ENCODE measurements at regions not wholly inside any gene's neighbourhood (a gene's known extent, or its start where the extent isn't known, plus 50 kb on each side); places are given as distances from the start of the nearest gene placed in this dataset.

DNA sequence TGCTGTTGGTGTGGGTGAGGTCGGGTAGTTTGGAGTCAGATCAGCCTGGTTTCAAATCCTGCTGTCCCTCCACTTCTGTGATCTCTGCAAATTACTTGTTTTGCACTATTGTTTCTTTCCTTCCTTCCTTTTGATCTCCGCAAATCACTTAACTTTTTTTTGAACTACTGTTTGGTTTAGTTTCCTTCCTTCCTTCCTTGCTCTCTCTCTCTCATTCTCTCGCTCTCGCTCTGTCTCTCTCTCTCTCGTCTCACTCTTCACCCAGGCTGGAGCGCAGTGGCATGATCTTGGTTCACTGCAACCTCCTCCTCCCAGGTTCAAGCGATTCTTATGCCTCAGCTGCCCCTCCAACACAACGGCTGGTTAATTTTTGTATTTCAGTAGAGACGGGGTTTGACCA is 141.6 kb upstream of the ITGA6 start:
- Histone ChIP-seq H3K27ac (no peak overlapping the region), H3K4me3 (ENCODE audit: low read depth in 1 of 2, low read length in 1 of 2) (no peak overlapping the region), H3K4me1 (ENCODE audit: control insufficient read depth in 1 of 2, insufficient read depth in 1 of 2, low read depth in 1 of 2, low read length in 1 of 2) (peaks cover 6% of the 10 kb centered on the region in 2 experiments), H3K27me3 (no peaks in the 10 kb centered on the region), H3K9me3 (no peaks in the 10 kb centered on the region), H3K36me3 (no peaks in the 10 kb centered on the region)
- TF ChIP-seq, protein P1, sequence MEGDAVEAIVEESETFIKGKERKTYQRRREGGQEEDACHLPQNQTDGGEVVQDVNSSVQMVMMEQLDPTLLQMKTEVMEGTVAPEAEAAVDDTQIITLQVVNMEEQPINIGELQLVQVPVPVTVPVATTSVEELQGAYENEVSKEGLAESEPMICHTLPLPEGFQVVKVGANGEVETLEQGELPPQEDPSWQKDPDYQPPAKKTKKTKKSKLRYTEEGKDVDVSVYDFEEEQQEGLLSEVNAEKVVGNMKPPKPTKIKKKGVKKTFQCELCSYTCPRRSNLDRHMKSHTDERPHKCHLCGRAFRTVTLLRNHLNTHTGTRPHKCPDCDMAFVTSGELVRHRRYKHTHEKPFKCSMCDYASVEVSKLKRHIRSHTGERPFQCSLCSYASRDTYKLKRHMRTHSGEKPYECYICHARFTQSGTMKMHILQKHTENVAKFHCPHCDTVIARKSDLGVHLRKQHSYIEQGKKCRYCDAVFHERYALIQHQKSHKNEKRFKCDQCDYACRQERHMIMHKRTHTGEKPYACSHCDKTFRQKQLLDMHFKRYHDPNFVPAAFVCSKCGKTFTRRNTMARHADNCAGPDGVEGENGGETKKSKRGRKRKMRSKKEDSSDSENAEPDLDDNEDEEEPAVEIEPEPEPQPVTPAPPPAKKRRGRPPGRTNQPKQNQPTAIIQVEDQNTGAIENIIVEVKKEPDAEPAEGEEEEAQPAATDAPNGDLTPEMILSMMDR (IDR thresholded peaks at IDR 0.05): no peak

DNA sequence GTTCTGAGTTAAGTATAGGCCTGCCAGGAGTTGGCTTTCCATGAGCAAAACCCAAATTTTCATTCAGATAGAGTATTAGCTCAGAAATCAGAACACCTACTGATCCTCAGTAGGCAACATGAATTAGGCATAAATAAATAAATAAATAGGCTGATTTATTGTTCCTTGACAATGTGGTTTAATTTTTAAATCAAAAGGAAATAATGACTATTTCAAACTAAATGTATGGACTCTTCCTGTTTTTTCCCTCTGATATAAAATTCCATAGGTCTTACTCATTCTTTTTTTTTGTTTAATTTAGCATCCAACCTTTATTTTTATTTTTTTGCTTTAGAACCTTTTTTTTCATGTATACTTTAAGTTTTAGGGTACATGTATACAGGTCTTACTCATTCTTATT is 140.2 kb upstream of the ITGA6 start:
- Histone ChIP-seq H3K9me3 (no peaks in the 10 kb centered on the region), H3K4me1 (ENCODE audit: control insufficient read depth in 1 of 2, insufficient read depth in 1 of 2, low read depth in 1 of 2, low read length in 1 of 2) (no peaks in the 10 kb centered on the region), H3K27me3 (no peaks in the 10 kb centered on the region), H3K36me3 (no peaks in the 10 kb centered on the region), H3K27ac (no peak overlapping the region), H3K4me3 (ENCODE audit: low read depth in 1 of 2, low read length in 1 of 2) (no peak overlapping the region)
- TF ChIP-seq, protein P1 (IDR thresholded peaks at IDR 0.05): no peak

DNA sequence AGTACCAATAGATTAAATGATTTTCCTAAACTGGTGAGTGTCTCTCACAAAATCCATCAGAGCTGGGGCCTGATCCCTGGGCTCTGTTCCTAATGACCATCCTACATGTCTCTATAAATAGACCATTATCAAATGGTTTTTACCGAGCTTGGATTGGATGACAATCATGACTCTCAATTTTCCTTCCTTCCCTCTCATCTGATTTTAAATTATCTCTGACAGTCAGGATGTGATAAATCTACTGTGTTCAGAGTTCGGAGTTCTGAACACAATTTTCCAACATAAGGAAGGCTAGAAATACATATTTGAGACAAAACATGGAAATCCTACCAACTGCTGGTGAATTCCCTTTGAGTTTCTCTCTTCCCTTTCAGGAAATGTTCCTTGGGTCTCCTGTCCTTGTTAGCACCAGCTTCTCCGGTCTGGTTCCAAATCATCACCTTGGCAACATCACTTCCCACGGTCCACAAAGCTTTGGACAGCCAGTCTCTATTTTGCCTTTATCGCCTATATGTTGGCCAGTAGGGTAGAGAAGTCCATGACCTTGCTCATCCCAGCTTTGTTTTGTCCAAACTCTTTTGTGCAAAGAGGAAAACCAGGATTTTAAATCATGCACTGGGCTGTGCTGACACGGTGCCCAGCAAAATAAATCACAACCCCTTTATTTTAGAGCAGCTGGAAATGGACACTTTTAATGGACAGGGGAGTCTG is 139.6 kb upstream of the ITGA6 start:
- Histone ChIP-seq H3K4me1 (ENCODE audit: control insufficient read depth in 1 of 2, insufficient read depth in 1 of 2, low read depth in 1 of 2, low read length in 1 of 2) (no peaks in the 10 kb centered on the region), H3K36me3 (no peaks in the 10 kb centered on the region), H3K4me3 (ENCODE audit: low read depth in 1 of 2, low read length in 1 of 2) (no peak overlapping the region), H3K9me3 (no peaks in the 10 kb centered on the region), H3K27ac (no peak overlapping the region), H3K27me3 (no peaks in the 10 kb centered on the region)
- TF ChIP-seq, protein P1 (IDR thresholded peaks at IDR 0.05): no peak

DNA sequence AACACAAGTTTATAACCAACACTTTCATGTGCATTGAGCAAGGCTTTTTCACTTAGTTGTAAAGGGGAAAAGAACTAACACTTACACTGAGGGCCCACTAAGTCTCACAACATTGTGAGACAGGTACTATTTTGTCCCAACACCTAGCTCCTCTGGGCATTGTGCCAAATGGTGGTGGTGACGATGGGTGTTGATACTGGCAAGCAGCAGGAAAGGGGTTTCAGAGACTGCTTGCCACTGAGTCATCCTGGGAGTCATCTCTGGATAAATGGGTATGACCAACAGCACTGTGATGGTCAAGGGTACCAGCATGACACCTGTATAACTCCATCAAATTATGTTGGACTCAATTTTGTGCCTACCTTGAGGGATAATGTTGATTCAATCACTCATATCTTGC is 138.8 kb upstream of the ITGA6 start:
- H3K4me1 ChIP-seq (ENCODE audit: control insufficient read depth in 1 of 2, insufficient read depth in 1 of 2, low read depth in 1 of 2, low read length in 1 of 2): no peaks in the 10 kb centered on the region
- no peaks in the 10 kb centered on the region for H3K27me3 ChIP-seq
- no peaks in the 10 kb centered on the region for H3K9me3 ChIP-seq
- TF ChIP-seq, protein P1 (IDR thresholded peaks at IDR 0.05): no peak
- H3K27ac ChIP-seq: no peak overlapping the region
- H3K36me3 ChIP-seq: no peaks in the 10 kb centered on the region
- no peak overlapping the region for H3K4me3 ChIP-seq (ENCODE audit: low read depth in 1 of 2, low read length in 1 of 2)

DNA sequence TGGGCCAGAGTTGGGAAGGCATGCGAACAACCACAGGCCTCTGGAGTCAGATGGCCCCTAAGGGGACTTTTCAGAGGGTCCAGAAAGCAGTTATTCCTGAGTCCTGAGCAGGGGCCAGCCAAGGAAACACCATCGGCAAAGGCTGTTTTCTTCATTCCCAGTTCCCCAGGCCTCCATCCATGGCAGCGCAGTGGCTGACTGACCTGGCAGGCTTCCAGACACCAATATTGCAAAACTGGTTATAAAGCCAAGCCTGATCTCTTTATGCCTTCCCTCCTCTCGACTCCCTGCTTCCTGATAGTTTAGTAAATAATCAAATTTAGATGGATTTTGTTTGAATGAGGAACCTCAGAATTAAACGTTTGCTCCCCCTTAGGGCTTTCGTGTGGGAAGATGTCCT is 133.4 kb upstream of the ITGA6 start:
- no peak overlapping the region for H3K27ac ChIP-seq
- no peaks in the 10 kb centered on the region for H3K4me1 ChIP-seq (ENCODE audit: control insufficient read depth in 1 of 2, insufficient read depth in 1 of 2, low read depth in 1 of 2, low read length in 1 of 2)
- H3K36me3 ChIP-seq: no peaks in the 10 kb centered on the region
- no peaks in the 10 kb centered on the region for H3K9me3 ChIP-seq
- TF ChIP-seq, protein P1 (IDR thresholded peaks at IDR 0.05): no peak
- H3K4me3 ChIP-seq (ENCODE audit: low read depth in 1 of 2, low read length in 1 of 2): no peak overlapping the region
- peaks cover 27% of the 10 kb centered on the region for H3K27me3 ChIP-seq

Measured in neutrophil (primary cell).